Fibroblast of mammary gland (primary cell): ENCODE measurements at regions not wholly inside any gene's neighbourhood (a gene's known extent, or its start where the extent isn't known, plus 50 kb on each side); places are given as distances from the start of the nearest gene placed in this dataset.

Experiments used
- DNase-seq: peaks from one replicate; pipeline ENCODE4 v3.0.0-alpha.2; 2010; ENCODE audit warnings: low read depth
- H3K4me3 ChIP-seq: 2 replicates; pipeline ENCODE4 v1.5.1; 2011; ENCODE audit warnings: low read depth, mild to moderate bottlenecking, low read length, moderate library complexity; ENCODE audit not compliant: control insufficient read depth
- TF ChIP-seq, protein P1 (sequence below): conservative IDR thresholded peaks from 2 replicates; pipeline ENCODE4 v1.5.1; 2011; ENCODE audit warnings: low read depth, low read length, inconsistent platforms; ENCODE audit not compliant: control insufficient read depth, insufficient read depth

DNA sequence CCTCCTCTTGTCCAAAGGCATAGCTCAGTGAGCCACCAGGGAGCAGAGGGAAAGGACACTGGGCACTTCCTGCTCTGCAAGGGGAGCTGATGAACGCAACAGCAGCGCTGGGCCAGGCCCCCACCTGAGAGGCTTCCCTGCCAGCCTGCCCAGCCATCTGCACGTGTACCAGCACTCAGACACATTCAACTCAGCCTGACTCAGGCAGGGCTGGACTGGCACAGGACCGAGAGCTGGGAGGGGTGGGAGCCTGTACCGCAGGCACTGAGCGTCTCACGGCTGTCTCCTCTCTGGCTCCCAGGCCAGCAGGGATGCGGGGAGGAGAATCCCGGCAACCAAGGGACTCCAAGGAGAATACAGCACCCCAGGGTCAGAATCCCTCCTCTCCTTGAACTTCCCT, 411.8 kb downstream of the CTTN start:
- TF ChIP-seq, protein P1, sequence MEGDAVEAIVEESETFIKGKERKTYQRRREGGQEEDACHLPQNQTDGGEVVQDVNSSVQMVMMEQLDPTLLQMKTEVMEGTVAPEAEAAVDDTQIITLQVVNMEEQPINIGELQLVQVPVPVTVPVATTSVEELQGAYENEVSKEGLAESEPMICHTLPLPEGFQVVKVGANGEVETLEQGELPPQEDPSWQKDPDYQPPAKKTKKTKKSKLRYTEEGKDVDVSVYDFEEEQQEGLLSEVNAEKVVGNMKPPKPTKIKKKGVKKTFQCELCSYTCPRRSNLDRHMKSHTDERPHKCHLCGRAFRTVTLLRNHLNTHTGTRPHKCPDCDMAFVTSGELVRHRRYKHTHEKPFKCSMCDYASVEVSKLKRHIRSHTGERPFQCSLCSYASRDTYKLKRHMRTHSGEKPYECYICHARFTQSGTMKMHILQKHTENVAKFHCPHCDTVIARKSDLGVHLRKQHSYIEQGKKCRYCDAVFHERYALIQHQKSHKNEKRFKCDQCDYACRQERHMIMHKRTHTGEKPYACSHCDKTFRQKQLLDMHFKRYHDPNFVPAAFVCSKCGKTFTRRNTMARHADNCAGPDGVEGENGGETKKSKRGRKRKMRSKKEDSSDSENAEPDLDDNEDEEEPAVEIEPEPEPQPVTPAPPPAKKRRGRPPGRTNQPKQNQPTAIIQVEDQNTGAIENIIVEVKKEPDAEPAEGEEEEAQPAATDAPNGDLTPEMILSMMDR = no peak
- H3K4me3 ChIP-seq = no peak overlapping the region
- no peak for DNase-seq

GRCh38 chr11:70810681-70811080, 412.4 kb downstream of the CTTN start:
- TF ChIP-seq, protein P1 = no peak
- no peak for DNase-seq
- no peak overlapping the region for H3K4me3 ChIP-seq

- no peak overlapping the region for H3K4me3 ChIP-seq
- DNase-seq = no peak
- TF ChIP-seq, protein P1 = no peak
These were observed 413.2 kb downstream of the CTTN start for GRCh38 chr11:70811483-70811882.

GRCh38 chr11:70811915-70812314, 413.6 kb downstream of the CTTN start:
- TF ChIP-seq, protein P1 = no peak
- H3K4me3 ChIP-seq = no peak overlapping the region
- DNase-seq = no peak

- DNase-seq = no peak
- TF ChIP-seq, protein P1 = no peak
- H3K4me3 ChIP-seq = no peak overlapping the region
These were observed 414.1 kb downstream of the CTTN start for GRCh38 chr11:70812472-70812871.

DNA sequence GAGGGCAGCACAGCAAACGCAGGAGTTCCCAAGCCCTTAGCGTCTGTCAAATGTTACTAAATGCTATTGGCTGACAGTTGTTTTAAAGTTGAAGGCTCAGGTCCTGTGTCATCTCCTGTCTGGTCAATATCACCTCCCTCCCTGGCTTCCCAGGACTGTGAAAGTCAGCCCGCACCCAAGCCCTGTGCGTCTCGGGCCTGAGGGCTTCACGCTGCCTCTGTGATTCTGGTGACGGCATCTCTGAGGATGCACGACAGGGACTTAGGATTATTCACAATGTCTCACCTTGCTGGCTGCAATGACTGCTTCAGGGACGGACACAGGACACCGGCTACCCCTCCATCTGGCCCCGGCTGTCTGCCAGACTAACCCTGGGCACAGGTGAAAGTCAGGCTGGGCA, 415.3 kb downstream of the CTTN start:
- TF ChIP-seq, protein P1 = no peak
- DNase-seq = no peak
- no peak overlapping the region for H3K4me3 ChIP-seq

- TF ChIP-seq, protein P1 = no peak
- DNase-seq = no peak
- H3K4me3 ChIP-seq = no peak overlapping the region
These were observed 417.1 kb downstream of the CTTN start for GRCh38 chr11:70815485-70815832.
